HFF-Myc (cell line): ENCODE measurements at regions not wholly inside any gene's neighbourhood (a gene's known extent, or its start where the extent isn't known, plus 50 kb on each side); places are given as distances from the start of the nearest gene placed in this dataset.

Source experiments
- DNase-seq: peaks from one replicate; pipeline ENCODE4 v3.0.0-alpha.2; 2011; ENCODE audit warnings: low read depth; ENCODE audit errors: extremely low read depth
- H3K4me3 ChIP-seq: replicated peaks from 2 replicates; pipeline ENCODE4 v1.5.1; 2011; ENCODE audit warnings: low read depth, mild to moderate bottlenecking, control low read depth, low read length
- TF ChIP-seq, protein P1 (sequence below): IDR thresholded peaks from 2 replicates; pipeline ENCODE4 v1.5.1; 2012; ENCODE audit warnings: mild to moderate bottlenecking, low read depth, low read length, control low read depth; ENCODE audit errors: missing control alignments

DNA sequence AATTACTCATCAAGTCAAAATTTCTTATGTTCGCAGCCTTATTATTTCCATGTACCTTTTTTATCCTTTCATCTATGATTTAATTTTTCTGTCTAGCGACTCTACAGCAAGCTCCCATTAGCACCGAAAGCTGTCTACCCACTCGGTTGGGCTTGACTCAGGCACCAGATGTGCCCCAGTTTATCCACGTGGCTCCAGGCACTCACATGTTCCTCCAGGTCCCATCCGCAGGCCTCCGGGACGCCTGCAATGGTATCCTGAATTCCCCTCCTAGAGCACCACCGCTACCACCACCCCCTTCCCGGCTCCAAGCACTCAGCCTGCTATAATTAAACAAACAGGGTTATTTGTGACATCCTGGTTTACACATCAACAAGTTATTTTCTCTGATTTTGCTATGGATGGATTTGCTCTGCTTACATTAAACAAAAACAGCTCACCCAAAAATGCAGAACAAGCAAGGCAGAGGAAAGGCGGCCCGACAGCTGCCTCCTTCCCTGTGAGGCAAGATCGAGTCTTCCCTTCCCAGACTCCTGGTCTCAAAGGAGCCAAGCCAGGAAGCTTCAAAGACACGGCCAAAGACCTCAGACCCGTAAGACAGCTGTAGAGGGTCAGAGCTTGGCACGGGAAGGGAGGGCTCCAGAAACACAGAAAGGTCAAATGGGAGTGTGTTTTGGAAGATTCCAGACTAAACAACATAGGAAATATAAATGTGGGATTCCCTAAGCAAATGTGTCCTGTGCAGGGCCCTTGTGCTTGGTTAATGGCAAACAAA lies 253.8 kb downstream of the TTC8 start:
- H3K4me3 ChIP-seq: no peak overlapping the region
- no peak for DNase-seq
- TF ChIP-seq, protein P1, sequence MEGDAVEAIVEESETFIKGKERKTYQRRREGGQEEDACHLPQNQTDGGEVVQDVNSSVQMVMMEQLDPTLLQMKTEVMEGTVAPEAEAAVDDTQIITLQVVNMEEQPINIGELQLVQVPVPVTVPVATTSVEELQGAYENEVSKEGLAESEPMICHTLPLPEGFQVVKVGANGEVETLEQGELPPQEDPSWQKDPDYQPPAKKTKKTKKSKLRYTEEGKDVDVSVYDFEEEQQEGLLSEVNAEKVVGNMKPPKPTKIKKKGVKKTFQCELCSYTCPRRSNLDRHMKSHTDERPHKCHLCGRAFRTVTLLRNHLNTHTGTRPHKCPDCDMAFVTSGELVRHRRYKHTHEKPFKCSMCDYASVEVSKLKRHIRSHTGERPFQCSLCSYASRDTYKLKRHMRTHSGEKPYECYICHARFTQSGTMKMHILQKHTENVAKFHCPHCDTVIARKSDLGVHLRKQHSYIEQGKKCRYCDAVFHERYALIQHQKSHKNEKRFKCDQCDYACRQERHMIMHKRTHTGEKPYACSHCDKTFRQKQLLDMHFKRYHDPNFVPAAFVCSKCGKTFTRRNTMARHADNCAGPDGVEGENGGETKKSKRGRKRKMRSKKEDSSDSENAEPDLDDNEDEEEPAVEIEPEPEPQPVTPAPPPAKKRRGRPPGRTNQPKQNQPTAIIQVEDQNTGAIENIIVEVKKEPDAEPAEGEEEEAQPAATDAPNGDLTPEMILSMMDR: no peak

DNA sequence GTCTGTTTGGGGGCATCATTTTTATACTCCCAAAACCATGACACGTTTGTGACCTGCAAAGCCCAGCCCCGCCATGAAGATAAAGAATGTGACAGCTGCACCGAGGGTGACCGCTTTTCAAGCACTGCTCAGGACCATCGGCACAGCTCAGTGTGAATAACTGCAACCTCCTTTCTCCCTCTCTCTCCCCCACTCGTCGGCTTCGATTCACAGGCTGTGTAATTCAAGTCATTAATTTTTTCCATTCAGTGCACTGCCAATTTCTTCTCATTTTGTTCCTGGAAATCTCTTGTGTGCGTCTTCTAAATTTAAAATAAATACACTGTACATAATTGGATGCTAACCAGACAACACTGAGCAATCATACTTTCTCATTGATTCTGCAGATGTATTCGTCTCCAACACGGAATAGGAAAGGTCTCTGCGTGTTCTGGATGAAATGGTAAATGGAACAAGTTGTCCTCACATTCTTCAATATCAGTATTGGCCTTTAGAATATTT lies 260.8 kb downstream of the TTC8 start:
- DNase-seq: no peak
- no peak overlapping the region for H3K4me3 ChIP-seq
- TF ChIP-seq, protein P1: no peak

DNA sequence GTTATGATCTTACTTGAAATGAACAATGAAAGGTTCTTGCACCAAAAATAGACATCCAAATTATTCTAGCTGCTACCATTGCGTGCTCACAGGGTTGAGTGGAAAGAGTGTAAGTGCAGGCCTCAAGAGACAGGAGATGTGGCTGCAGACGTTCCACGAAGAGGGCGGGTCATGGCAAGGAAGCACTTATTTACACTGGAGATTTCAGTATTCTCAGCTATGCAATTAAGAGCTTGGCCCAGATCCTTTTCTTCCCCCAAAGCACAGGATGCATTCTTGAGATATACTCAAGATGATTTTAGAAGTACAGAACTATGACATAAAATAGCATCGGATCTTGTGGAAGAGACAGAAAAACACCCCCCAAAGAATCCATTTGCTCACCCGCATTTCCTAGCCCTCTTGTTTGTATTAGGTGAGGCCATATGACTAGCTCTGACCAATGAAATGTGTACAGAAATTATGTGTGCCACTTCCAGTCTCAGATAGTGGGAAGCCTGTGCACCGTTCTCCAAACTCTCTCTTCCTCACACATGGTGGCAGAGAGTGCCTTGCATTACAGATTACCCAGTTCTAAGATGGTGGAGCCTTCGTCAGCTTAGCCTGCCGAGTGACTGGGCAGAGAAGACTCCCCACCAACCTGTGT lies 261.4 kb downstream of the TTC8 start:
- TF ChIP-seq, protein P1: no peak
- no peak overlapping the region for H3K4me3 ChIP-seq
- DNase-seq: no peak

DNA sequence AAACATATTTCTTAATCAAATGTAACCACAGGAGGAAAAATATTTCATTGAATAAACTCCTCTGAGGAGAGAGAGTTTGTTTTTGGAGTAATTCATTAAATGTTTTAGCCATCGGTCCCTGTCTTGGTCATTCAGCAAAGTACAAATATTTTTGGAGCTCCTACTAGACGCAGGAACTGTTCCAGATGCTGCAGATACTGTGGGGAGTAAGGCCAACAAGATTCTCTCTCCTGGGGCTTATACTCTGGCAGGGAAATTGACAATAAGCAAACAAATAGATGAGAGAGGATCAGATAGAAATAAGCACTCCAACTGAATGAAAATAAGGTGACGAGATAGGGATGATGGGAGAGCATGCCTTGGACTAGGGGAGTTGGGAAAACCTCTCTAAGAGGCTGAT lies 264.1 kb downstream of the TTC8 start:
- no peak for DNase-seq
- H3K4me3 ChIP-seq: no peak overlapping the region
- TF ChIP-seq, protein P1: no peak

DNA sequence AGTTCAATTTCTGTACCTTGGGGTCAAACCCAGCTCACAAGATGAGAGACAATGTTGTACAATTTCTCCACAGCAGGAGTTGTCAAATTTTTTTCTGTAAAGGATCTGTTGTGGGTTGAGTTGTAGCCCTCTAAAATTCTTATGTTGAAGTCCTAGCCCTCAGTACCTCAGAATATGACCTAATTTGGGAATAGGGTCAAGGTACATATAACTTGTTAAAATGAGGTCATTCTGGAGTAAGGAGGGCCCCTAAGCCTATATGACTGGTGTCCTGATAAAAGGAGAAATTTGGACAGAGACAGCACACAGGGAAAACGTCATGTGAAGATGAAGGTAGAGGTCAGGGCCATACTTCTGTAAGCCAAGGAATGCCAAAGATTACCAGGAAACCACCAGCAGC lies 264.9 kb downstream of the TTC8 start:
- no peak for DNase-seq
- H3K4me3 ChIP-seq: no peak overlapping the region
- TF ChIP-seq, protein P1: no peak

DNA sequence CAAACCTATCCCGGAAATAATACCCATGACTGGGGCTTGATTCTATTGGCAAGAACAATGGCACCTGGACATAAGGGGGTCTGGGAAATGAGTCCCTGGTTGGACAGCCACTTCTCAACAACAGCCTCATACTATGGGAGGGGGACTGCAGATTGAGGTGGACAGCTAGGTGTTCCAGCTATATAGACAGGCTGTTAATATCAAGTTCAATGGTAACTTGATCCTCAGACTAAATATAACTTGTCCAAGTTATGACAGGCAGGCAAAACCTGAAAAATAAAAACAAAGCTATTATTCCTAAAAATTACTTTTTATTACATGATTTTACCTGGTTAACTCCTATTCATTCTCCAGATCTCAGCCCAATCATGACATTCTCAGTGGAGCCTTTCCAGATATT lies 267.3 kb downstream of the TTC8 start:
- DNase-seq: no peak
- H3K4me3 ChIP-seq: no peak overlapping the region
- TF ChIP-seq, protein P1: no peak
